CD4-positive, CD25-positive, alpha-beta regulatory T cell (primary cell): ENCODE measurements at regions not wholly inside any gene's neighbourhood (a gene's known extent, or its start where the extent isn't known, plus 50 kb on each side); places are given as distances from the start of the nearest gene placed in this dataset.

ENCODE experiments used
- ATAC-seq, 2 donors: fragments of 150-1000 bp; cut with Tn5 transposase; one replicate each; pipeline ENCODE4 v1.10.0; 2021; ENCODE audit warnings: low read depth in 2 of 2, moderate number of reproducible peaks in 2 of 2, moderate library complexity in 1 of 2
- DNase-seq, 3 donors: peaks; one replicate each; pipeline versions ENCODE4 v3.0.0 to v3.0.0-alpha.2; 2012 to 2022; ENCODE audit warnings: mixed read lengths in 1 of 3
- H3K27ac ChIP-seq: one replicate; pipeline ENCODE4 v1.7.0; 2013; ENCODE audit warnings: mild to moderate bottlenecking, low read length; ENCODE audit not compliant: insufficient read depth, poor library complexity, severe bottlenecking
- H3K27me3 ChIP-seq: one replicate; pipeline ENCODE4 v1.7.0; 2013; ENCODE audit warnings: low read length; ENCODE audit not compliant: control insufficient read depth, insufficient read depth
- H3K36me3 ChIP-seq: one replicate; pipeline ENCODE4 v1.7.0; 2013; ENCODE audit warnings: mild to moderate bottlenecking, low read length, moderate library complexity; ENCODE audit not compliant: control insufficient read depth, insufficient read depth
- H3K4me1 ChIP-seq: 2 replicates; pipeline ENCODE4 v1.7.0; 2013; ENCODE audit warnings: mild to moderate bottlenecking, low read length; ENCODE audit not compliant: insufficient read depth, control insufficient read depth, poor library complexity, severe bottlenecking
- H3K4me3 ChIP-seq: one replicate; pipeline ENCODE4 v1.7.0; 2013; ENCODE audit warnings: low read depth, mild to moderate bottlenecking, low read length, moderate library complexity
- H3K9me3 ChIP-seq, 2 experiments: 1 replicate in 1 of 2; 2 replicates in 1 of 2; pipeline ENCODE4 v1.7.0; 2013; ENCODE audit warnings: low read length in 2 of 2, mild to moderate bottlenecking in 1 of 2, moderate library complexity in 1 of 2; ENCODE audit not compliant: control insufficient read depth in 2 of 2
- H3K27ac Mint-ChIP-seq, 3 donors: one replicate each; pipeline ENCODE4 v1.8.0; 2020 to 2022; ENCODE audit warnings: mild to moderate bottlenecking in 3 of 3, mixed read lengths in 3 of 3, moderate library complexity in 2 of 3
- H3K27me3 Mint-ChIP-seq: one replicate; pipeline ENCODE4 v1.8.0; 2022; ENCODE audit warnings: mild to moderate bottlenecking, mixed read lengths
- H3K36me3 Mint-ChIP-seq: one replicate; pipeline ENCODE4 v1.8.0; 2020; ENCODE audit warnings: mixed read lengths
- H3K4me1 Mint-ChIP-seq, 4 donors: one replicate each; pipeline ENCODE4 v1.8.0; 2020 to 2022; ENCODE audit warnings: mixed read lengths in 4 of 4, mild to moderate bottlenecking in 1 of 4
- H3K4me3 Mint-ChIP-seq, 4 donors: one replicate each; pipeline ENCODE4 v1.8.0; 2020 to 2022; ENCODE audit warnings: mild to moderate bottlenecking in 4 of 4, mixed read lengths in 4 of 4, moderate library complexity in 3 of 4
- H3K9me3 Mint-ChIP-seq, 7 donors: one replicate each; pipeline ENCODE4 v1.8.0; 2020 to 2022; ENCODE audit warnings: mixed read lengths in 7 of 7, mild to moderate bottlenecking in 3 of 7, moderate library complexity in 2 of 7

- Histone ChIP-seq H3K9me3 (peaks cover 0 to 3% of the 10 kb centered on the region in 2 experiments), H3K4me1 (no peaks in the 10 kb centered on the region), H3K27me3 (no peaks in the 10 kb centered on the region), H3K36me3 (no peaks in the 10 kb centered on the region), H3K27ac (no peak overlapping the region), H3K4me3 (no peak overlapping the region)
- H3K27ac Mint-ChIP-seq = no peak overlapping the region
- ATAC-seq = no peak
- no peak overlapping the region for H3K4me3 Mint-ChIP-seq
- H3K9me3 Mint-ChIP-seq = peaks cover 0 to 21% (median 6%) of the 10 kb centered on the region in 7 donors
- peaks cover 8% of the 10 kb centered on the region for H3K27me3 Mint-ChIP-seq
- no peaks in the 10 kb centered on the region for H3K4me1 Mint-ChIP-seq
- no peak for DNase-seq
- no peaks in the 10 kb centered on the region for H3K36me3 Mint-ChIP-seq
Observed at GRCh38 chr7:96612034-96612433, 97.6 kb downstream of the SEM1 start.

GRCh38 chr7:96605045-96605716 is 104.5 kb downstream of the SEM1 start:
- Mint-ChIP-seq H3K27ac (no peak overlapping the region), H3K9me3 (peaks cover 0 to 4% (median 0%) of the 10 kb centered on the region in 7 donors), H3K36me3 (no peaks in the 10 kb centered on the region), H3K4me3 (no peak overlapping the region), H3K27me3 (peaks cover 5% of the 10 kb centered on the region), H3K4me1 (no peaks in the 10 kb centered on the region)
- DNase-seq = no peak
- Histone ChIP-seq H3K4me1 (no peaks in the 10 kb centered on the region), H3K9me3 (no peaks in the 10 kb centered on the region), H3K36me3 (no peaks in the 10 kb centered on the region), H3K4me3 (no peak overlapping the region), H3K27me3 (no peaks in the 10 kb centered on the region), H3K27ac (no peak overlapping the region)
- no peak for ATAC-seq

GRCh38 chr7:96599288-96599936 is 110.2 kb downstream of the SEM1 start:
- peaks cover 2% of the 10 kb centered on the region for H3K27me3 ChIP-seq
- no peak overlapping the region for H3K4me3 ChIP-seq
- Mint-ChIP-seq H3K36me3 (no peaks in the 10 kb centered on the region), H3K4me1 (no peaks in the 10 kb centered on the region), H3K27ac (no peak overlapping the region), H3K27me3 (peaks cover 11% of the 10 kb centered on the region), H3K4me3 (no peak overlapping the region), H3K9me3 (peaks cover 0 to 3% (median 0%) of the 10 kb centered on the region in 7 donors)
- H3K36me3 ChIP-seq = no peaks in the 10 kb centered on the region
- no peak for DNase-seq
- no peaks in the 10 kb centered on the region for H3K4me1 ChIP-seq
- H3K9me3 ChIP-seq = no peaks in the 10 kb centered on the region
- no peak overlapping the region for H3K27ac ChIP-seq
- no peak for ATAC-seq

- H3K27ac Mint-ChIP-seq = no peak overlapping the region
- H3K4me3 Mint-ChIP-seq = no peak overlapping the region
- peaks cover 0 to 3% (median 0%) of the 10 kb centered on the region in 7 donors for H3K9me3 Mint-ChIP-seq
- Histone ChIP-seq H3K27me3 (peaks cover 2% of the 10 kb centered on the region), H3K27ac (no peak overlapping the region), H3K4me1 (no peaks in the 10 kb centered on the region), H3K36me3 (no peaks in the 10 kb centered on the region), H3K9me3 (no peaks in the 10 kb centered on the region), H3K4me3 (no peak overlapping the region)
- H3K36me3 Mint-ChIP-seq = no peaks in the 10 kb centered on the region
- ATAC-seq = no peak
- peaks cover 11% of the 10 kb centered on the region for H3K27me3 Mint-ChIP-seq
- no peak for DNase-seq
- H3K4me1 Mint-ChIP-seq = no peaks in the 10 kb centered on the region
Observed at GRCh38 chr7:96598421-96598820, 111.2 kb downstream of the SEM1 start.

- Mint-ChIP-seq H3K4me3 (peak overlapping the region in 1 of 4 donors; percentile 45), H3K27me3 (peaks cover 16% of the 10 kb centered on the region), H3K4me1 (no peaks in the 10 kb centered on the region), H3K27ac (no peak overlapping the region), H3K9me3 (peaks cover 0 to 2% (median 0%) of the 10 kb centered on the region in 7 donors), H3K36me3 (no peaks in the 10 kb centered on the region)
- Histone ChIP-seq H3K27me3 (peaks cover 2% of the 10 kb centered on the region), H3K36me3 (no peaks in the 10 kb centered on the region), H3K27ac (no peak overlapping the region), H3K9me3 (no peaks in the 10 kb centered on the region), H3K4me3 (no peak overlapping the region), H3K4me1 (no peaks in the 10 kb centered on the region)
- ATAC-seq = no peak
- peak in 1 of 3 donors; percentile 11 for DNase-seq
Observed at GRCh38 chr7:96596120-96596826, 113.4 kb downstream of the SEM1 start.

GRCh38 chr7:96591900-96592676 is 117.6 kb downstream of the SEM1 start:
- H3K27me3 ChIP-seq = no peaks in the 10 kb centered on the region
- H3K4me3 ChIP-seq = no peak overlapping the region
- H3K27me3 Mint-ChIP-seq = peaks cover 19% of the 10 kb centered on the region
- H3K9me3 ChIP-seq = no peaks in the 10 kb centered on the region
- ATAC-seq (no peak), DNase-seq (no peak)
- no peaks in the 10 kb centered on the region for H3K36me3 Mint-ChIP-seq
- H3K4me1 ChIP-seq = no peaks in the 10 kb centered on the region
- no peaks in the 10 kb centered on the region for H3K4me1 Mint-ChIP-seq
- H3K27ac ChIP-seq = no peak overlapping the region
- no peak overlapping the region for H3K27ac Mint-ChIP-seq
- H3K4me3 Mint-ChIP-seq = no peak overlapping the region
- no peaks in the 10 kb centered on the region for H3K36me3 ChIP-seq
- peaks cover 0 to 2% (median 0%) of the 10 kb centered on the region in 7 donors for H3K9me3 Mint-ChIP-seq

GRCh38 chr7:96591159-96591899 is 118.3 kb downstream of the SEM1 start:
- peaks cover 19% of the 10 kb centered on the region for H3K27me3 Mint-ChIP-seq
- no peaks in the 10 kb centered on the region for H3K4me1 Mint-ChIP-seq
- H3K36me3 Mint-ChIP-seq = no peaks in the 10 kb centered on the region
- H3K36me3 ChIP-seq = no peaks in the 10 kb centered on the region
- ATAC-seq (no peak), DNase-seq (no peak)
- no peak overlapping the region for H3K27ac Mint-ChIP-seq
- no peak overlapping the region for H3K27ac ChIP-seq
- H3K4me3 ChIP-seq = no peak overlapping the region
- H3K4me1 ChIP-seq = no peaks in the 10 kb centered on the region
- no peak overlapping the region for H3K4me3 Mint-ChIP-seq
- no peaks in the 10 kb centered on the region for H3K27me3 ChIP-seq
- H3K9me3 ChIP-seq = no peaks in the 10 kb centered on the region
- H3K9me3 Mint-ChIP-seq = peaks cover 0 to 2% (median 0%) of the 10 kb centered on the region in 7 donors
